ENCODE measurements at regions not wholly inside any gene's neighbourhood (a gene's known extent, or its start where the extent isn't known, plus 50 kb on each side); places are given as distances from the start of the nearest gene placed in this dataset.

DNA sequence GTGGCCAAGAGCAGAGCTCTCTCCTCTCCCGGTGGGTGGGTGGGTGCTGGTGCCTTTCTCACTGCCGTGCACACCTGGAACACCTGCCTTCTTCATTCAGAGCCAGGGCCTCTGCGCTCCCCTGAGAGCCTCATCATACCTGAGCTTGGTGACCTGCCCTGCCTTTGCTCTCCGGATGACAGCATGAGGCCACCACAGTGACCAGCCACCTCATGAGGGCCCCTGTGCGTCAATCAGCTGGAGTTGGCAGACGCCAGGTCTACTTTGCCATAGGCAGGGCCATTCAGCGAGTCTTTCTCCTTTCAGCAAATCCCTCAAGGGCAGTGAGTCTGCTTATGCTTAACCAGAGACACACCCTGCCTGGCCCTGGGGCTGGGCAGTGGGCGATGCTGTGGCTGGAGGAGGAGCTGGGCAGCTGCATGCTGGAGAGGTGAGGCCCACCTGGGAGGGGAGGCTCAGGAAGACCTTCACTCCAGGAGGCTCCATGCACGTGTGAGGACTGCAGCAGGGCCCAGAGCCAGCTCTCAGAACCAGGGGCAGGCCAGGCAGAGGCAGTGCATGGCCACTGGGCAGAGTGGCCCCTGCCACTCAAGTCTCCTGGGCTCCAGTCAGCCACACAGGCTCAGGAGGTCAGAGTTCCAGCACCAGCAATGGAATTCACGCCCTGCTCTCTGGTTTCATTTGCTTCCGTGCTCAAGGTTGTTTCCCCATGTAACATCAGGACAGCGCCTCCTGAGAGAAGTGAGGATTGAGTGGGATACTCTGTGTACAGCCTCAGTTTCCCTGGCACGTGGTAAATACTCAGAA, 417.5 kb upstream of the MYT1L start:
- POLR2A ChIA-PET: no interaction called here
- CTCF ChIA-PET (ENCODE audit: low intra/inter-chr PET ratio): no interaction called here
- FAIRE-seq: no peak

More for the DNA sequence above, 417.5 kb upstream of the MYT1L start:
- no peak overlapping the region for H2AFZ ChIP-seq (ENCODE audit: low read depth, low read length)
- no peaks in the 10 kb centered on the region for H3K36me3 ChIP-seq (ENCODE audit: control insufficient read depth, insufficient read depth, low read length)
- no peaks in the 10 kb centered on the region for H3K9me3 ChIP-seq (replicated peaks; ENCODE audit: control insufficient read depth, insufficient read depth, low read depth, low read length)
- H3K4me2 ChIP-seq (ENCODE audit: insufficient read depth, low read length): no peak overlapping the region
- intact Hi-C loops (cut with micrococcal nuclease): no loop called here
- no peak overlapping the region for H3K4me3 ChIP-seq
- H3K9me1 ChIP-seq (ENCODE audit: control insufficient read depth, insufficient read depth, low read length): no peaks in the 10 kb centered on the region
- peaks cover 0 to 17% of the 10 kb centered on the region in 2 experiments; a peak in 2 of 5 replicates for H3K27me3 ChIP-seq (ENCODE audit: control insufficient read depth in 2 of 2, insufficient read depth in 2 of 2, low read length in 2 of 2)
- no peaks in the 10 kb centered on the region for H3K79me2 ChIP-seq (ENCODE audit: control insufficient read depth, insufficient read depth, low read length)
- TF ChIP-seq ZFP36 (IDR thresholded peaks at IDR 0.05; ENCODE audit: low read depth, low read length, partially characterized antibody) (no peak), SRSF7 (optimal IDR thresholded peaks at IDR 0.05; ENCODE audit: low read depth, low read length) (no peak), ZBTB34 (CRISPR knock-in tag; IDR thresholded peaks at IDR 0.05) (no peak), BRD4 (IDR thresholded peaks at IDR 0.05) (no peak)
- TF ChIP-seq, protein P1, sequence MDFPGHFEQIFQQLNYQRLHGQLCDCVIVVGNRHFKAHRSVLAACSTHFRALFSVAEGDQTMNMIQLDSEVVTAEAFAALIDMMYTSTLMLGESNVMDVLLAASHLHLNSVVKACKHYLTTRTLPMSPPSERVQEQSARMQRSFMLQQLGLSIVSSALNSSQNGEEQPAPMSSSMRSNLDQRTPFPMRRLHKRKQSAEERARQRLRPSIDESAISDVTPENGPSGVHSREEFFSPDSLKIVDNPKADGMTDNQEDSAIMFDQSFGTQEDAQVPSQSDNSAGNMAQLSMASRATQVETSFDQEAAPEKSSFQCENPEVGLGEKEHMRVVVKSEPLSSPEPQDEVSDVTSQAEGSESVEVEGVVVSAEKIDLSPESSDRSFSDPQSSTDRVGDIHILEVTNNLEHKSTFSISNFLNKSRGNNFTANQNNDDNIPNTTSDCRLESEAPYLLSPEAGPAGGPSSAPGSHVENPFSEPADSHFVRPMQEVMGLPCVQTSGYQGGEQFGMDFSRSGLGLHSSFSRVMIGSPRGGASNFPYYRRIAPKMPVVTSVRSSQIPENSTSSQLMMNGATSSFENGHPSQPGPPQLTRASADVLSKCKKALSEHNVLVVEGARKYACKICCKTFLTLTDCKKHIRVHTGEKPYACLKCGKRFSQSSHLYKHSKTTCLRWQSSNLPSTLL (IDR thresholded peaks at IDR 0.05): no peak
- no TSS peak for BruUV-seq (replicated peaks)
- DNase-seq (ENCODE audit: extremely low read depth in 1 of 4, low spot score in 3 of 4) (no peak), ATAC-seq (no peak)
- H4K20me1 ChIP-seq (replicated peaks; ENCODE audit: control insufficient read depth, insufficient read depth, low read length): no peaks in the 10 kb centered on the region
- peaks cover 0 to 6% of the 10 kb centered on the region in 2 experiments; a peak in 1 of 5 replicates for H3K4me1 ChIP-seq (replicated peaks in 1 of 2; ENCODE audit: control insufficient read depth in 2 of 2, insufficient read depth in 2 of 2, low read length in 2 of 2)
- WGBS (ENCODE audit: insufficient coverage, low coverage, missing lambda C conversion rate): under 1% methylated on average over 13 of the region's 13 CpGs
- H3K27ac ChIP-seq (ENCODE audit: extremely low read depth, low read depth, low read length): no peak overlapping the region
- in situ Hi-C loops (cut with MboI): no loop called here
- no peak overlapping the region for H3K9ac ChIP-seq (ENCODE audit: insufficient read depth in 1 of 2, low read depth in 2 of 2, low read length in 2 of 2)

Data from K562 (cell line).